Vagina (tissue), 2 donors: ENCODE measurements at regions not wholly inside any gene's neighbourhood (a gene's known extent, or its start where the extent isn't known, plus 50 kb on each side); places are given as distances from the start of the nearest gene placed in this dataset.

Source experiments
- DNase-seq, 2 donors: peaks; one replicate each; pipeline ENCODE4 v3.0.0-alpha.2; 2017; ENCODE audit errors: extremely low spot score in 2 of 2
- H3K27ac ChIP-seq: fragments of 200-600 bp; sonication (generic); one replicate; pipeline ENCODE4 v1.5.1; 2019
- H3K27me3 ChIP-seq: fragments of 200-600 bp; sonication (generic); one replicate; pipeline ENCODE4 v1.5.1; 2019
- H3K36me3 ChIP-seq, 2 donors: fragments of 200-600 bp; sonication (generic); one replicate each; pipeline ENCODE4 v1.5.1; 2017 to 2019
- H3K4me1 ChIP-seq: fragments of 200-600 bp; sonication (generic); one replicate; pipeline ENCODE4 v1.5.1; 2019
- H3K4me3 ChIP-seq, 2 donors: fragments of 200-600 bp; sonication (generic); 1 replicate in 1 of 2; 2 replicates in 1 of 2; pipeline ENCODE4 v1.5.1; 2016 to 2019
- H3K9me3 ChIP-seq: fragments of 200-600 bp; sonication (generic); one replicate; pipeline ENCODE4 v1.5.1; 2019
- CTCF ChIP-seq, 3 experiments: fragments of 450-650 bp in 2 of 3; fragments of 200-600 bp in 1 of 3; sonication (generic) in 1 of 3; IDR thresholded peaks; one replicate each; pipeline ENCODE4 v1.5.1; 2017 to 2019; ENCODE audit warnings: antibody characterized with exemption in 3 of 3, mild to moderate bottlenecking in 2 of 3, moderate library complexity in 2 of 3
- POLR2A ChIP-seq, 2 donors: fragments of 450-650 bp; IDR thresholded peaks; one replicate each; pipeline ENCODE4 v1.6.1; 2017; ENCODE audit warnings: antibody characterized with exemption in 2 of 2, mild to moderate bottlenecking in 2 of 2, moderate library complexity in 2 of 2
- POLR2AphosphoS5 ChIP-seq, 2 donors: sonication (generic); formaldehyde crosslinking; IDR thresholded peaks; one replicate each; pipeline ENCODE4 v1.9.0; 2017; ENCODE audit warnings: antibody characterized with exemption in 2 of 2, mild to moderate bottlenecking in 2 of 2, low read depth in 1 of 2; ENCODE audit not compliant: insufficient read depth in 1 of 2
- intact Hi-C: fragments of 100-400 bp; cut with DNase I; formaldehyde crosslinking; loops from one replicate; pipeline ENCODE4 v1.15.1; 2023

GRCh38 chr20:9981829-9982228 lies 53.0 kb upstream of the ANKEF1 start:
- Histone ChIP-seq H3K4me3 (no peak overlapping the region), H3K36me3 (no peaks in the 10 kb centered on the region), H3K27ac (no peak overlapping the region), H3K9me3 (no peaks in the 10 kb centered on the region), H3K4me1 (no peaks in the 10 kb centered on the region), H3K27me3 (no peaks in the 10 kb centered on the region)
- no peak for DNase-seq
- TF ChIP-seq POLR2AphosphoS5 (IDR thresholded peaks at IDR 0.05; ENCODE audit: insufficient read depth in 1 of 2, low read depth in 1 of 2) = no peak
- no peak for TF ChIP-seq POLR2A (IDR thresholded peaks at IDR 0.05)
- TF ChIP-seq CTCF (IDR thresholded peaks at IDR 0.05) = no peak
- intact Hi-C loops = no loop called here

GRCh38 chr20:9978397-9979004 lies 56.3 kb upstream of the ANKEF1 start:
- Histone ChIP-seq H3K4me3 (no peak overlapping the region), H3K9me3 (no peaks in the 10 kb centered on the region), H3K4me1 (no peaks in the 10 kb centered on the region), H3K36me3 (no peaks in the 10 kb centered on the region), H3K27ac (no peak overlapping the region), H3K27me3 (no peaks in the 10 kb centered on the region)
- no peak for DNase-seq
- intact Hi-C loops = loop anchor here (5.0 to 10.0 kb wide), 2 partner anchors 114 to 446 kb away; no protein-coding TSS in a partner anchor
- TF ChIP-seq POLR2A (IDR thresholded peaks at IDR 0.05) (no peak), POLR2AphosphoS5 (IDR thresholded peaks at IDR 0.05; ENCODE audit: insufficient read depth in 1 of 2, low read depth in 1 of 2) (peak in 1 of 2 donors; percentile 80), CTCF (IDR thresholded peaks at IDR 0.05) (peak; percentile 49 to 78 (median 68))

- DNase-seq = no peak
- Histone ChIP-seq H3K9me3 (no peaks in the 10 kb centered on the region), H3K4me3 (no peak overlapping the region), H3K36me3 (no peaks in the 10 kb centered on the region), H3K4me1 (no peaks in the 10 kb centered on the region), H3K27me3 (no peaks in the 10 kb centered on the region), H3K27ac (no peak overlapping the region)
- no peak for TF ChIP-seq POLR2A (IDR thresholded peaks at IDR 0.05)
- no peak for TF ChIP-seq CTCF (IDR thresholded peaks at IDR 0.05)
- TF ChIP-seq POLR2AphosphoS5 (IDR thresholded peaks at IDR 0.05; ENCODE audit: insufficient read depth in 1 of 2, low read depth in 1 of 2) = no peak
- intact Hi-C loops = loop anchor here (5.0 to 10.0 kb wide), 2 partner anchors 115 to 447 kb away; no protein-coding TSS in a partner anchor
Measured at GRCh38 chr20:9977629-9978028, 57.2 kb upstream of the ANKEF1 start.

- intact Hi-C loops = loop anchor here (10.0 kb wide), 1 partner anchor 450 kb away; no protein-coding TSS in a partner anchor
- no peaks in the 10 kb centered on the region for H3K9me3 ChIP-seq
- H3K36me3 ChIP-seq = no peaks in the 10 kb centered on the region
- DNase-seq = no peak
- TF ChIP-seq POLR2A (IDR thresholded peaks at IDR 0.05) = no peak
- no peak for TF ChIP-seq CTCF (IDR thresholded peaks at IDR 0.05)
- no peak for TF ChIP-seq POLR2AphosphoS5 (IDR thresholded peaks at IDR 0.05; ENCODE audit: insufficient read depth in 1 of 2, low read depth in 1 of 2)
- H3K4me3 ChIP-seq = no peak overlapping the region
- H3K27ac ChIP-seq = no peak overlapping the region
- no peaks in the 10 kb centered on the region for H3K27me3 ChIP-seq
- H3K4me1 ChIP-seq = no peaks in the 10 kb centered on the region
Measured at GRCh38 chr20:9974324-9974723, 60.5 kb upstream of the ANKEF1 start.

GRCh38 chr20:9971746-9972145 lies 63.0 kb upstream of the ANKEF1 start:
- Histone ChIP-seq H3K4me1 (no peaks in the 10 kb centered on the region), H3K27me3 (no peaks in the 10 kb centered on the region), H3K9me3 (no peaks in the 10 kb centered on the region), H3K27ac (no peak overlapping the region), H3K36me3 (no peaks in the 10 kb centered on the region), H3K4me3 (no peak overlapping the region)
- TF ChIP-seq POLR2A (IDR thresholded peaks at IDR 0.05) (no peak), CTCF (IDR thresholded peaks at IDR 0.05) (no peak), POLR2AphosphoS5 (IDR thresholded peaks at IDR 0.05; ENCODE audit: insufficient read depth in 1 of 2, low read depth in 1 of 2) (no peak)
- intact Hi-C loops = loop anchor here (10.0 kb wide), 1 partner anchor 453 kb away; no protein-coding TSS in a partner anchor
- DNase-seq = no peak
